Breast epithelium (tissue), 4 donors: ENCODE measurements at regions not wholly inside any gene's neighbourhood (a gene's known extent, or its start where the extent isn't known, plus 50 kb on each side); places are given as distances from the start of the nearest gene placed in this dataset.

Experiments used
- DNase-seq, 2 donors: peaks; one replicate each; pipeline ENCODE4 v3.0.0-alpha.2; 2019; ENCODE audit warnings: low spot score in 2 of 2
- H3K27ac ChIP-seq, 2 donors: fragments of 200-600 bp; sonication (generic) in 1 of 2; one replicate each; pipeline ENCODE4 v1.5.1; 2016 to 2019; ENCODE audit warnings: mild to moderate bottlenecking in 1 of 2
- H3K27me3 ChIP-seq, 2 donors: fragments of 200-600 bp; sonication (generic) in 1 of 2; one replicate each; pipeline versions ENCODE4 v1.5.1 to v1.6.0; 2017 to 2019; ENCODE audit warnings: control low read depth in 1 of 2, mild to moderate bottlenecking in 1 of 2
- H3K36me3 ChIP-seq: fragments of 200-600 bp; one replicate; pipeline ENCODE4 v1.5.1; 2019
- H3K4me1 ChIP-seq, 2 donors: fragments of 200-600 bp; sonication (generic); one replicate each; pipeline ENCODE4 v1.5.1; 2016 to 2019; ENCODE audit warnings: control low read depth in 1 of 2
- H3K4me3 ChIP-seq, 3 donors: fragments of 200-600 bp; sonication (generic); 1 replicate in 2 of 3; 2 replicates in 1 of 3; pipeline ENCODE4 v1.5.1; 2016 to 2019; ENCODE audit warnings: mild to moderate bottlenecking in 3 of 3, moderate library complexity in 2 of 3
- H3K9me3 ChIP-seq, 2 donors: fragments of 200-600 bp; sonication (generic) in 1 of 2; one replicate each; pipeline ENCODE4 v1.5.1; 2016 to 2019; ENCODE audit warnings: control low read depth in 1 of 2
- CTCF ChIP-seq, 3 donors: fragments of 450-650 bp; IDR thresholded peaks; one replicate each; pipeline ENCODE4 v1.5.1; 2016 to 2017; ENCODE audit warnings: antibody characterized with exemption in 3 of 3, mild to moderate bottlenecking in 3 of 3, moderate library complexity in 3 of 3
- POLR2A ChIP-seq: fragments of 450-650 bp; IDR thresholded peaks from one replicate; pipeline ENCODE4 v1.6.1; 2016; ENCODE audit warnings: antibody characterized with exemption, mild to moderate bottlenecking, moderate library complexity
- POLR2AphosphoS5 ChIP-seq, 3 donors: sonication (generic); formaldehyde crosslinking; IDR thresholded peaks; one replicate each; pipeline ENCODE4 v1.6.1; 2017; ENCODE audit warnings: antibody characterized with exemption in 3 of 3
- intact Hi-C: fragments of 100-400 bp; cut with DNase I; formaldehyde crosslinking; loops from one replicate; pipeline ENCODE4 v1.15.1; 2023; ENCODE audit warnings: low total_unique reads

- TF ChIP-seq POLR2A (no peak), CTCF (IDR thresholded peaks at IDR 0.05) (no peak)
- intact Hi-C loops, result no loop called here
- no peaks in the 10 kb centered on the region for H3K36me3 ChIP-seq
These were observed 593.3 kb downstream of the CCSER2 start for GRCh38 chr10:84921701-84922100.

DNA sequence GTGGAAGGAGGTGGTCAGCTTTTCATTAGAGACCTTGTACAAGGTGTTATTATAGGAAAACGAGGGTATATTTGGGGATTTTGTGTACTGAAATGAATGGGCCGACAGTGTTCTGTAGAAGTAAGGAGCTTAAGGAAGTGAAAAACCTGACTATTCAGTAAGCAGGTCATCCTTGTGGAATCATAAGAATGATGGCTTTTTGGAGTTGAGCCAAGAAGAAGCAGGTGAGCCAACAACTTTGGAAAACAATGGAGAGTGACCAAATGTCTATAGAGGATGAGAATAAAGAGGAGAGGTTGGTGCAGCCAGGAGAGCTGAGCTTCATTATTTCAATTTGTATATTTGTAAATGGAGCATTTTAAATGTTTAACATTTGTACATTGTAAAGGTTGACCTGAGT is 595.7 kb downstream of the CCSER2 start:
- DNase-seq, result no peak
- intact Hi-C loops, result no loop called here
- Histone ChIP-seq H3K4me1 (no peaks in the 10 kb centered on the region), H3K27ac (no peak overlapping the region), H3K9me3 (peaks cover under 1 to 4% of the 10 kb centered on the region in 2 donors), H3K4me3 (no peak overlapping the region), H3K36me3 (no peaks in the 10 kb centered on the region), H3K27me3 (no peaks in the 10 kb centered on the region)
- TF ChIP-seq POLR2A (no peak), CTCF (IDR thresholded peaks at IDR 0.05) (no peak), POLR2AphosphoS5 (IDR thresholded peaks at IDR 0.05) (no peak)

More at GRCh38 chr10:84921701-84922100, 593.3 kb downstream of the CCSER2 start:
- no peak for DNase-seq
- no peaks in the 10 kb centered on the region for H3K4me1 ChIP-seq
- no peak overlapping the region for H3K4me3 ChIP-seq
- H3K9me3 ChIP-seq, result peaks cover 5 to 7% of the 10 kb centered on the region in 2 donors
- no peaks in the 10 kb centered on the region for H3K27me3 ChIP-seq
- H3K27ac ChIP-seq, result no peak overlapping the region

DNA sequence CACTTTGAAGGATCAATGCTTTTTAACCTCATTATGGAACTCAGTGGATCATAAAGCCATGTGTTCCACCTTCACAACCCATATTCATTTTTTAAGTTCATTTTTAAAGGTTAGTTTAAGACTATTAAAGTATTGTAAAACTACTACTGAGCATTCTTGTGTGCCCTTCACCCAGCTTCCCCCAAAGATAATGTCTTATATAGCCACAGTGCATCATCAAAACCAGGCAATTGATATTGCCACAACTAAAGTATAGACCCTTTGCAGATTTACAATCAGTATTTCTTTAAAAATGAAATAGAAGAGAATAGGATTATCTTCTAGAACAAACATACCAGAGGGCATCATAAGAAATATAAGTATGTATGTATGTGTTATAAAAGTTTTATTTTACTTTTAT is 597.1 kb downstream of the CCSER2 start:
- DNase-seq, result no peak
- Histone ChIP-seq H3K4me3 (no peak overlapping the region), H3K36me3 (no peaks in the 10 kb centered on the region), H3K27ac (no peak overlapping the region), H3K4me1 (no peaks in the 10 kb centered on the region), H3K27me3 (no peaks in the 10 kb centered on the region), H3K9me3 (peaks cover 0 to 4% of the 10 kb centered on the region in 2 donors)
- intact Hi-C loops, result no loop called here
- no peak for TF ChIP-seq POLR2AphosphoS5 (IDR thresholded peaks at IDR 0.05)
- no peak for TF ChIP-seq POLR2A
- no peak for TF ChIP-seq CTCF (IDR thresholded peaks at IDR 0.05)

DNA sequence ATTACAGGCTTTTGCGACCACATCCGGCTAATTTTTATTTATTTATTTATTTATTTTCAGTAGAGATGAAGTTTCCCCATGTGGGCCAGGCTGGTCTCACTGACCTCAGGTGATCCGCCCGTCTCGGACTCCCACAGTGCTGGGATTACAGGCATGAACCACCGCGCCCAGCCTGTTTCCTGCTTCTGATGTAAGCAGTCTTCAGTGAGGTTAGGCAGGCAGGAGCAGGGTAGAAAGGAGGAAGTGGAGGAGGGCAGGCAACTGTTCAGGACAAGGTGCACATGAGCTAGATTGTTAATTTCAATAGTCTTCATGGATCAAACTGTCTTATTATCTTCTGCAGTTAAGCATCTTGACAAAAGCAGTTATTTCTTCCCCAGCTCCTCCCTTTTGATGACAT is 605.0 kb downstream of the CCSER2 start:
- DNase-seq, result no peak
- Histone ChIP-seq H3K4me3 (no peak overlapping the region), H3K4me1 (no peaks in the 10 kb centered on the region), H3K27me3 (no peaks in the 10 kb centered on the region), H3K27ac (no peak overlapping the region), H3K9me3 (peaks cover 0 to 3% of the 10 kb centered on the region in 2 donors), H3K36me3 (no peaks in the 10 kb centered on the region)
- TF ChIP-seq POLR2A (no peak), CTCF (IDR thresholded peaks at IDR 0.05) (no peak)
- intact Hi-C loops, result no loop called here

DNA sequence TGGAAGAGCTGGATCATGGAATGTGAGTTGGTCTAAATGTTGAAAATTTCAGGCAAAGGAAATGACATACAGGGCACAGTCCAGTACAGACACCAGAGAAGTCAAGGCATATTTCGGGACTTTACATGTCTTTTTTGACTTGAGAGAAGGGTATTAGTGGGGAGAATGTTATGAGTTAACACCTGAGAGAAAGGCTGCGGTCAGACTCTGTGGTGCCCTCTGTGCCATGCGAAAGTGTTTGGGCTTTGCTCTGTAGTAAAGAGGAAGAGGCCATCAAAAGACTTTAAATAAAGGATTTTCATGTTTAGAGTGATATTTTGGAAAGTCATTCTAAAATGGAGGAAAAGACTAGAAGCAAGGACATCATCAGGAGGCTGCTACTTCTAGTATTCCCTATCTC is 607.4 kb downstream of the CCSER2 start:
- intact Hi-C loops, result no loop called here

More for the DNA sequence above, 607.4 kb downstream of the CCSER2 start:
- Histone ChIP-seq H3K4me1 (no peaks in the 10 kb centered on the region), H3K4me3 (no peak overlapping the region), H3K27me3 (no peaks in the 10 kb centered on the region), H3K27ac (no peak overlapping the region), H3K9me3 (no peaks in the 10 kb centered on the region), H3K36me3 (no peaks in the 10 kb centered on the region)
- DNase-seq, result no peak
- TF ChIP-seq CTCF (IDR thresholded peaks at IDR 0.05) (no peak), POLR2AphosphoS5 (IDR thresholded peaks at IDR 0.05) (no peak), POLR2A (no peak)
